ENCODE measurements at regions not wholly inside any gene's neighbourhood (a gene's known extent, or its start where the extent isn't known, plus 50 kb on each side); places are given as distances from the start of the nearest gene placed in this dataset.

DNA sequence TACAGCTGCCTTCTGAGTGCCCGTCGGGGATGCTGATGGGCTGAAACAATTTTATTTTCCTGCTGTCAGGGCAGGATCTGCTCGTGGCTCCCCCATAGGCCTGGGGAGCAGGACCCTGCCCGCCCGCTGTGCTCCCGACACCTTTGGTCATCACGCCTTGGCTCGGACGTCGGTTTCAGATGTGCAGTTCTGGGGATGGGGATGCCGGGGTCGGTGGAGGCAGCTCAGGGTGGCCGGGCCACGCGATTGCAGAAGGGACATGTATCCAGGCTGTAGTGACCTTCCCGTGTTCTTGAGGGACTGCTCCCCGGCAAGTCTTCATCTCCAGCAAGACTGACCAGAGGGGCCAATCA, 1150.5 kb downstream of the BRD1 start:
- H3K4me3 Mint-ChIP-seq = no peak overlapping the region
- peaks cover 9% of the 10 kb centered on the region for H3K9me3 Mint-ChIP-seq
- ATAC-seq (no peak), DNase-seq (ENCODE audit: low spot score) (no peak)
- TF ChIP-seq, protein P1, sequence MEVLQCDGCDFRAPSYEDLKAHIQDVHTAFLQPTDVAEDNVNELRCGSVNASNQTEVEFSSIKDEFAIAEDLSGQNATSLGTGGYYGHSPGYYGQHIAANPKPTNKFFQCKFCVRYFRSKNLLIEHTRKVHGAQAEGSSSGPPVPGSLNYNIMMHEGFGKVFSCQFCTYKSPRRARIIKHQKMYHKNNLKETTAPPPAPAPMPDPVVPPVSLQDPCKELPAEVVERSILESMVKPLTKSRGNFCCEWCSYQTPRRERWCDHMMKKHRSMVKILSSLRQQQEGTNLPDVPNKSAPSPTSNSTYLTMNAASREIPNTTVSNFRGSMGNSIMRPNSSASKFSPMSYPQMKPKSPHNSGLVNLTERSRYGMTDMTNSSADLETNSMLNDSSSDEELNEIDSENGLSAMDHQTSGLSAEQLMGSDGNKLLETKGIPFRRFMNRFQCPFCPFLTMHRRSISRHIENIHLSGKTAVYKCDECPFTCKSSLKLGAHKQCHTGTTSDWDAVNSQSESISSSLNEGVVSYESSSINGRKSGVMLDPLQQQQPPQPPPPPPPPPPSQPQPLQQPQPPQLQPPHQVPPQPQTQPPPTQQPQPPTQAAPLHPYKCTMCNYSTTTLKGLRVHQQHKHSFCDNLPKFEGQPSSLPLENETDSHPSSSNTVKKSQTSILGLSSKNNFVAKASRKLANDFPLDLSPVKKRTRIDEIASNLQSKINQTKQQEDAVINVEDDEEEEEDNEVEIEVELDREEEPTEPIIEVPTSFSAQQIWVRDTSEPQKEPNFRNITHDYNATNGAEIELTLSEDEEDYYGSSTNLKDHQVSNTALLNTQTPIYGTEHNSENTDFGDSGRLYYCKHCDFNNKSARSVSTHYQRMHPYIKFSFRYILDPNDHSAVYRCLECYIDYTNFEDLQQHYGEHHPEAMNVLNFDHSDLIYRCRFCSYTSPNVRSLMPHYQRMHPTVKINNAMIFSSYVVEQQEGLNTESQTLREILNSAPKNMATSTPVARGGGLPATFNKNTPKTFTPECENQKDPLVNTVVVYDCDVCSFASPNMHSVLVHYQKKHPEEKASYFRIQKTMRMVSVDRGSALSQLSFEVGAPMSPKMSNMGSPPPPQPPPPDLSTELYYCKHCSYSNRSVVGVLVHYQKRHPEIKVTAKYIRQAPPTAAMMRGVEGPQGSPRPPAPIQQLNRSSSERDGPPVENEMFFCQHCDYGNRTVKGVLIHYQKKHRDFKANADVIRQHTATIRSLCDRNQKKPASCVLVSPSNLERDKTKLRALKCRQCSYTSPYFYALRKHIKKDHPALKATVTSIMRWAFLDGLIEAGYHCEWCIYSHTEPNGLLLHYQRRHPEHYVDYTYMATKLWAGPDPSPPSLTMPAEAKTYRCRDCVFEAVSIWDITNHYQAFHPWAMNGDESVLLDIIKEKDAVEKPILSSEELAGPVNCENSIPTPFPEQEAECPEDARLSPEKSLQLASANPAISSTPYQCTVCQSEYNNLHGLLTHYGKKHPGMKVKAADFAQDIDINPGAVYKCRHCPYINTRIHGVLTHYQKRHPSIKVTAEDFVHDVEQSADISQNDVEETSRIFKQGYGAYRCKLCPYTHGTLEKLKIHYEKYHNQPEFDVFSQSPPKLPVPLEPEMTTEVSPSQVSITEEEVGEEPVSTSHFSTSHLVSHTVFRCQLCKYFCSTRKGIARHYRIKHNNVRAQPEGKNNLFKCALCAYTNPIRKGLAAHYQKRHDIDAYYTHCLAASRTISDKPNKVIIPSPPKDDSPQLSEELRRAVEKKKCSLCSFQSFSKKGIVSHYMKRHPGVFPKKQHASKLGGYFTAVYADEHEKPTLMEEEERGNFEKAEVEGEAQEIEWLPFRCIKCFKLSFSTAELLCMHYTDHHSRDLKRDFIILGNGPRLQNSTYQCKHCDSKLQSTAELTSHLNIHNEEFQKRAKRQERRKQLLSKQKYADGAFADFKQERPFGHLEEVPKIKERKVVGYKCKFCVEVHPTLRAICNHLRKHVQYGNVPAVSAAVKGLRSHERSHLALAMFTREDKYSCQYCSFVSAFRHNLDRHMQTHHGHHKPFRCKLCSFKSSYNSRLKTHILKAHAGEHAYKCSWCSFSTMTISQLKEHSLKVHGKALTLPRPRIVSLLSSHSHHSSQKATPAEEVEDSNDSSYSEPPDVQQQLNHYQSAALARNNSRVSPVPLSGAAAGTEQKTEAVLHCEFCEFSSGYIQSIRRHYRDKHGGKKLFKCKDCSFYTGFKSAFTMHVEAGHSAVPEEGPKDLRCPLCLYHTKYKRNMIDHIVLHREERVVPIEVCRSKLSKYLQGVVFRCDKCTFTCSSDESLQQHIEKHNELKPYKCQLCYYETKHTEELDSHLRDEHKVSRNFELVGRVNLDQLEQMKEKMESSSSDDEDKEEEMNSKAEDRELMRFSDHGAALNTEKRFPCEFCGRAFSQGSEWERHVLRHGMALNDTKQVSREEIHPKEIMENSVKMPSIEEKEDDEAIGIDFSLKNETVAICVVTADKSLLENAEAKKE (CRISPR knock-in tag; IDR thresholded peaks at IDR 0.05) = no peak
- TF ChIP-seq, protein P2, sequence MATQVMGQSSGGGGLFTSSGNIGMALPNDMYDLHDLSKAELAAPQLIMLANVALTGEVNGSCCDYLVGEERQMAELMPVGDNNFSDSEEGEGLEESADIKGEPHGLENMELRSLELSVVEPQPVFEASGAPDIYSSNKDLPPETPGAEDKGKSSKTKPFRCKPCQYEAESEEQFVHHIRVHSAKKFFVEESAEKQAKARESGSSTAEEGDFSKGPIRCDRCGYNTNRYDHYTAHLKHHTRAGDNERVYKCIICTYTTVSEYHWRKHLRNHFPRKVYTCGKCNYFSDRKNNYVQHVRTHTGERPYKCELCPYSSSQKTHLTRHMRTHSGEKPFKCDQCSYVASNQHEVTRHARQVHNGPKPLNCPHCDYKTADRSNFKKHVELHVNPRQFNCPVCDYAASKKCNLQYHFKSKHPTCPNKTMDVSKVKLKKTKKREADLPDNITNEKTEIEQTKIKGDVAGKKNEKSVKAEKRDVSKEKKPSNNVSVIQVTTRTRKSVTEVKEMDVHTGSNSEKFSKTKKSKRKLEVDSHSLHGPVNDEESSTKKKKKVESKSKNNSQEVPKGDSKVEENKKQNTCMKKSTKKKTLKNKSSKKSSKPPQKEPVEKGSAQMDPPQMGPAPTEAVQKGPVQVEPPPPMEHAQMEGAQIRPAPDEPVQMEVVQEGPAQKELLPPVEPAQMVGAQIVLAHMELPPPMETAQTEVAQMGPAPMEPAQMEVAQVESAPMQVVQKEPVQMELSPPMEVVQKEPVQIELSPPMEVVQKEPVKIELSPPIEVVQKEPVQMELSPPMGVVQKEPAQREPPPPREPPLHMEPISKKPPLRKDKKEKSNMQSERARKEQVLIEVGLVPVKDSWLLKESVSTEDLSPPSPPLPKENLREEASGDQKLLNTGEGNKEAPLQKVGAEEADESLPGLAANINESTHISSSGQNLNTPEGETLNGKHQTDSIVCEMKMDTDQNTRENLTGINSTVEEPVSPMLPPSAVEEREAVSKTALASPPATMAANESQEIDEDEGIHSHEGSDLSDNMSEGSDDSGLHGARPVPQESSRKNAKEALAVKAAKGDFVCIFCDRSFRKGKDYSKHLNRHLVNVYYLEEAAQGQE (IDR thresholded peaks at IDR 0.05; ENCODE audit: unreplicated experiment) = no peak
- no peak for TF ChIP-seq ZNF114 (CRISPR knock-in tag; IDR thresholded peaks at IDR 0.05)
- TF ChIP-seq ZNF331 (CRISPR knock-in tag; IDR thresholded peaks at IDR 0.05; ENCODE audit: low read depth) = no peak
- no peak for TF ChIP-seq POLR2AphosphoS5 (IDR thresholded peaks at IDR 0.05; ENCODE audit: low read depth)
- TF ChIP-seq STAT1 (IDR thresholded peaks at IDR 0.05; ENCODE audit: unreplicated experiment) = no peak
- no peak for TF ChIP-seq EZH2 (IDR thresholded peaks at IDR 0.05; ENCODE audit: low read depth, unreplicated experiment)
- TF ChIP-seq NANOG (IDR thresholded peaks at IDR 0.05; ENCODE audit: borderline replicate concordance) = no peak
- no peak for TF ChIP-seq EZH2phosphoT487 (IDR thresholded peaks at IDR 0.05; ENCODE audit: unreplicated experiment)
- no peaks in the 10 kb centered on the region for H3K4me1 ChIP-seq (ENCODE audit: insufficient read depth)
- no peak overlapping the region for H3K27ac Mint-ChIP-seq
- H3K79me2 ChIP-seq (replicated peaks; ENCODE audit: insufficient read depth) = no peaks in the 10 kb centered on the region
- no peak overlapping the region for H3K27ac ChIP-seq (ENCODE audit: low read depth)
- H3K9me2 ChIP-seq (ENCODE audit: insufficient read depth) = no peaks in the 10 kb centered on the region
- H4K20me1 ChIP-seq (replicated peaks; ENCODE audit: insufficient read depth) = no peaks in the 10 kb centered on the region
- no peak overlapping the region for H3K4me2 ChIP-seq
- peaks cover 3% of the 10 kb centered on the region; the same call in 2 of the 3 replicates for H3K4me1 Mint-ChIP-seq
- no peaks in the 10 kb centered on the region for H3K27me3 ChIP-seq (ENCODE audit: insufficient read depth)
- peaks cover 10% of the 10 kb centered on the region for H3K27me3 Mint-ChIP-seq (ENCODE audit: insufficient read depth, low read depth, poor library complexity)
- H3F3A ChIP-seq (replicated peaks; ENCODE audit: low read depth) = no peaks in the 10 kb centered on the region
- no peak overlapping the region for H2AFZ ChIP-seq
- peaks cover 12% of the 10 kb centered on the region for H3K36me3 Mint-ChIP-seq (ENCODE audit: low read depth)
- no peak overlapping the region for H3K4me3 ChIP-seq
- H3K36me3 ChIP-seq (ENCODE audit: insufficient read depth) = peaks cover 13% of the 10 kb centered on the region; the same call in 1 of the 2 replicates

All from GM23338 (cell line).